ENCODE measurements at regions not wholly inside any gene's neighbourhood (a gene's known extent, or its start where the extent isn't known, plus 50 kb on each side); places are given as distances from the start of the nearest gene placed in this dataset.
A peak's percentile ranks its signal among the peaks of the same experiment; 100 is the strongest.

DNA sequence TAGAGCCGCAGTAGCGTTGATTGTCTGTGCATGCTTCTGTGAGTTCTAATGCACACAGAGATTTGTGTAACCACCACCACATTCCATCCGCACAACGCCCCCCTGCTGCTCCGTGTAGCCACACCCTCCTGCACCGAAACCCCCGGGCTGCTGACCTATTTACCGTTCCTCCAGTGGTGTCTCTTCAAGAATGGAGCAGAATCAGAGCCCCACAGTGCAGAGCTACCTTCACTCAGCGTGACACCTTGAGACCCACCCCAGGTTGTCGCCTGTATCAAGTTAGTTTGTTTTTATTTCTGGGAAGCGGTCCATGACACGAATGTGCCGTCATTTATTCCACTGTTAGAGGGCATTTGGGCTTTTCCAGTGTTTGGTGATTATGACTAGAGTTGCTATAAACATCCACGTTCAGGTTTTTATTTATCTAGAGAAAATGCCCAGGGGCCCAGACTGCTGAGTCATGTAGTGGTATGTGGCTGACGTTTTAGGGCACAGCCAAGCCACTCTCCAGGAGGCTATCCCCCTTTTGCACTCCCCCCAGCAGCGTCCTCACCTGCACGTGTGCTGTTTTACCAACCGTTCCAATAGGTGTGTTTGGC, 266.8 kb downstream of the NDUFA10 start:
- DNase-seq = no peak

DNA sequence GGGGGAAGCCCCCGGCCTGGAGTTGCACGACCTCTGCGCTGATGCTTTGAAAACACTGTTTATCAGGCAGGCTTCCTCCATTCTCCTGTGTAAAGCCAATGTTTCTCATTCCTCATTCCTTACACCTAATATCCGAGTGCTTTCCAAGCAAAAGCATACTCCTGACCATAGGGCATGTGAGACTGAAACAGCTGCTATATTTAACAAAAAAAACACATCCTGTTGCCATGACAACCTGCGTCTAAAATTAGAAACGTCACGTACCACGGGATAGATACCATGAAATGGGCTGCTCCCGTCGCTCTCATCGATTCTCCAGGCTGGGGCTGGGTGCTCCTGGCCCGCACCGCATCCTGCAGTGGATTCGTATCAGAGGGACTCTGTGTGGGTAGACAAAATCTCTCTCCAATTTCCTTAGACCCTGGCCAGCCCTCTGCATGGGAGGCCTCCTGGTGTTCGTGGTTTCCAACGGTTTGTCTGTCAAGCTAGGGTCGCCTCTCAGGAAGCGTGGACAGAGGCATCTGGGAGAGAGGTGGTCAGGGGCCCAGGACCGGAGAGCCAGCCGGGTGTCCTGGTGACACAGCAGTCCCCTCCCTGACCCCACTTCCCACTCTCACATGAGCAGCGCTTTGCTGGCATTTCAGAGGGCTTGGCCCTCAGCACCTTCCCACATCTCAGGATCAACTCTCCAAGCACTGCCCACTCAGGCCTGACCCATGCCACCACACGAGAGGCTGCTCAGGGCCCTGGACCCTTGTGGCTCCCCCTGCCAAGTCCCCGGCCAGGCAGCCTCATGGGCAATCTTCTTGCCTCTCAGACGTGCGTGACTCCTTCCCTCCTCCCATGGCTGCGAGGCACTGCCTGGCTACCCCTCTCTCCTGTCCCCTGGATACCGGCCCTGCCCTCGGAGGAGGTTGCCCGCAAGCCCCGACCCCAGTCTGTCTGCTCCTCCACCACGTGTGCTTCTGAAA, 268.1 kb downstream of the NDUFA10 start:
- DNase-seq = no peak

DNA sequence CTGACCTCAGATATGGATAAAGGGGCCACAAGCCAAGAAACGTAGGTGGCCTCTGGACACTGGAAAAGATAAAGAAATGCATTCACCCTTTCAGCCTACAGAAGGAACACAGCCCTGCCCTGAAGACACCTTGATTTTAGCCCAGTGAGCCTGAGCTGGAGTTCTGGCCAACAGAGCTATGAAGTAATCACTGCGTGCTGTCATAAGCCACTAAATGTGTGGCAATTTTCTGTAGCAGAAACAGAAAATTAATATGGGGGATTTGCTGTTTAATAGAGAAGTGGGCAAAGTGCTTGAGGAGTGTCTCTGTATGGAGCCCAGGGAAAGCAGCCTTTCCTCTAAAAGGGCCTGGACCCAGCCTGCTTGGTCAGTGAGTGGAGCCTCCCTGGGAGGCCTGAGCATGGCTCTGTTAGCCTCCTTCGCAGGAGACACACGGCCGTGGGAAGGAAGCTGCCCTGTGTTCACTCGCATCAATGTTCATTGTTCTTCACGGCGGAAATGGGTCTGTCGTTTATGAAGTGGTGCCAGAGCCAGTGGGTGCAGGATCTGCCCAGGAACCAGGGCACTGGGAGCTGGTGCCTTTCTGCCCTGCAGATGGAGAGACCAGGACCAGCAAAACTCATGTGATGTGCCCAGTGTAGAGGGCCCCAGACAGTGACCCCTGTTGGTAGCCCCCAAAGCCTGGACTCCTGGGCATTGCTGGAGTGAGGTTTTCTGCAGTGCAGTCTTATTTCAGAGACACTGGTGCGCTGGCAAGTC, 268.9 kb downstream of the NDUFA10 start:
- no peak for DNase-seq

DNA sequence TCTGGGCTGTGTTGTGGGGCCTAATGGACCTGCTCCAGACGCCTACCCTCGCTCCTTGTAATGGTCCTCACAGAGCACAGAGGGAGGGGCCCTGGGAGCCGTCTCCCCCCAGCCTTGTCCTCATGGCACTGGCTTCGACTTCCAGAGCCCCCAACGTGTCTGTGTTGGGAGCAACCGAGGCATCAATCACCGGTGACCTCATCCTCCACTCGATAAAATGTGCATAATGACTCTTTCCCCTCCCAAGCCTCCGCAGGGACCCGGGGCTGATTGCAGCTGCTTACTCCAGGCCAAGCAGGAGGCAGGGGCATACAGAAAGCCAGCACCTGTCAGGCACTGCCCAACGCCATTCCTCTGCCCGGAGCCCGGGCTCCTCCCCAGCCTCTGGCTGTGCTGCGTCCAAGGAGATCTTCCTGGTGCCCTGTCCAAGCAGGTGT, 271.7 kb downstream of the NDUFA10 start:
- DNase-seq = no peak

DNA sequence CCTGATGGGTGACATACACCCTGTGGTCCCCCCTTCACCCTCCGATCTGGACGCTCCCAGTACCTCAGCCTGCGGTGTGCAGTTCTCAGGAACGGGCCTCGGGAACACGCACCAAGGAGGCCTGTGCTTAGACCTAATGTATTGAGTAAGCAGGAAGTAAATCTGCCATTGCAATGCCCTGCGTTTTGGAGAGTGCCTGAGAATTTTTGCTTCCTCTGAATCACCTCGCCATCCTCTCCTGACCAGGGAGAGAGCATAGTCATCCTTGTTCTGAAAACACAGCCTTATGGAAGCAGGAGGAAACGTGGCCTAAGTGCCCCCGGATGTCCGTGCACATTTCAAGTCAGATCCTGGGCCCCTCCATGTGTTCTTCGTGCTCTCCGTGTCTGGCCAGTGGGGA, 272.2 kb downstream of the NDUFA10 start:
- DNase-seq = no peak

DNA sequence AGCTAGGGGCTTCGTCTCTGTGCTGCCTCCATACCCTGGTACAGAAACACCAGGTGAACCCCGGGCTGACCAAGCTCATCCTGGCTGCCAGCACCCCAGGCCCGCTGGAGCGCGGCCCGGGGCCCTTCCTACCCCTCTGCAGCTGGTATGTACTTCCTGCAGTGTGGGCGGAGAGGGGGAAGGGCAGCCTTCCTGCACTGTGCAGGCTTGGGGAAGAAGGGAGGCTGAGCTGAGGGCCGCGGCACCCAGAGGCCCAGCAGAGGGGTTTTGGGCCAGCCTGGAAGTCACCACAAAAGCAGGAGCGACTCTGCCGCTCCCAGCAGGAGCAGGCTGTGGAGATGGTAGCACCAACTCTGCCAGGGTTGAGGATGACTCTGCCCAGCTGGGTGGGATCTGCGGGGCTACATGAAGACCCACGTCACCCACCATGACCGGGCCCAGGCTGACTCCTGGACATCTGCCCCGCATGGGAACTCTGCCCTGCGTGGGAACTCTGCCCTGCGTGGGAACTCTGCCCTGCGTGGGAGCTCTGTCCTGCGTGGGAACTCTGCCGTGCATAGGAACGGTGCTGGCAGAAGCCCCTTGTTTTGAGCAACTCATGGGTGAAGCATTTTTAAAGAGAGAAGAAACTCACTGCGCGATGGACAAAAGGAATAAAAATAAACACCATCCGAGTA, 273.3 kb downstream of the NDUFA10 start:
- DNase-seq = peak; percentile 16

DNA sequence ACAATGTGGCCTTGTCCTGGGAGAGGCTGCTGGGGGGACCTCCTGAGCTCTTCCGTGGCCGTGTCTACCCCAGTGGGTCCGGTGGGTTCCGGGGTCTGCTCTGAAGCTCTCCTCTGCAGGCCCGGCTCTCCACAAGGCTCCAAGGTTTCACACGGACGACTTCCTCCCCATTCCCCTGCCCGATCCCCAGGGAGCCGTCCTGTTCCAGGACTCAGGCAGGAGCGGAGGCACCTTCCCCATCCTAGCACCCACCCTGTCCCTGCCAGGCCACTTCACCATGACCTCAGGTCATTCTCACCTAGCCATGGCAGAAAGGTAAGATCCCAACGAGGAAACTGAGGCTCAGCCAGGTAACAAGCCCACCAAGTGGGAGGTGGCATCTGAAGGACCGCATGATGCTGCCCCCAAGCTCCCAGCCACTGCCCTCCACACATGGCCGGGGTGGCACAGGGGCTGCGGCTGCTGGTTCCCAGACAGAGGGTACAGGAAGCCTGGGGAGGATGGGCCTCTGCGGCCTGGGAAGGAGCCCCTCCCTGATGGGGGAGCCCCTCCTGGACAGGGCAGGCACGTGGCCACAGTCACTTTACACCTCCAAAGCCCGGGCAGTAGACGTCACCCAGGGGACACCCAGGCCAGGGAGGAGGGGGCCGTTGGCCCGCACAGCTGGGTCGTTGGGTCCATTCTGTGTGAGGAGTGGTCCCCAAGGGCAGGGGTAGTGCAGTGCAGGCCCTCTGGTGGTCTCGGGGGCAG, 274.0 kb downstream of the NDUFA10 start:
- DNase-seq = no peak

DNA sequence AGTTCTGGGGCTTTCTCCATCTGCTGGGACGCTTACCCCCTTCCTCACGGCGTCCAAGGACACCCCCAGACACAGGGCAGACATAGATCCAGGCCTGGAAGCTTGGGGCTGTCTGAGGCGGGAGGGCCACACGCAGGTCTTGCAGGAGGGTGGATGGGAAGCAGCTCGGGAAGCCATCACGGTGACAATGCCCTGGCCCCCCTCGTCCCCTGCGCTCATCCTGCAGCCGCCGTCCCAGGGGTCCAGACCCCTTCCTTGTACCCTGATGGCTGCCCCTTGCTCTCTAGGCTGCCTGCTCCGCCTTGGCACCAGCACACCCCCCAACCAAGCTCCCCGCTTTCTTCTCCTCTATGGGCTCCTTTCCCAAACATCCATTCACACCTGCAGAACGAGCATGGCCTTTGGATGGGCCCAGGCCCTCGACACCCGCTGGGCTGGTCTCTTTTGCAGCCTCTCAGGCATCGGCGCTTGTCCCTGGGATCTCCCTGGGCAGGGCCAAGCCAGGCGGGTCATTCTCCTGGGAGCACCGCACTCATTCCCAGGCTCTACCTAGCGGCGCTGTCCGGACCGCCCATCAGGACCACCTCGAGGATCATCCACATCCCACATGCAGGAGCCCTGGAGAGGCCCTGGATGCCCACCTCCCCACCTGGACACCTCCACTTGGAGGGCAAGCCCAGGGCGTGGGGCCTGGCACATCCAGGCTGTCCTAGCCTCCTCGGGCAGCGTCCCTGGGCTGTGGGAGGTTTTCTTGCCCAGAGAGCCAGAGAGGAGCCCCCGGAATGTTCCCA, 274.9 kb downstream of the NDUFA10 start:
- DNase-seq = no peak

DNA sequence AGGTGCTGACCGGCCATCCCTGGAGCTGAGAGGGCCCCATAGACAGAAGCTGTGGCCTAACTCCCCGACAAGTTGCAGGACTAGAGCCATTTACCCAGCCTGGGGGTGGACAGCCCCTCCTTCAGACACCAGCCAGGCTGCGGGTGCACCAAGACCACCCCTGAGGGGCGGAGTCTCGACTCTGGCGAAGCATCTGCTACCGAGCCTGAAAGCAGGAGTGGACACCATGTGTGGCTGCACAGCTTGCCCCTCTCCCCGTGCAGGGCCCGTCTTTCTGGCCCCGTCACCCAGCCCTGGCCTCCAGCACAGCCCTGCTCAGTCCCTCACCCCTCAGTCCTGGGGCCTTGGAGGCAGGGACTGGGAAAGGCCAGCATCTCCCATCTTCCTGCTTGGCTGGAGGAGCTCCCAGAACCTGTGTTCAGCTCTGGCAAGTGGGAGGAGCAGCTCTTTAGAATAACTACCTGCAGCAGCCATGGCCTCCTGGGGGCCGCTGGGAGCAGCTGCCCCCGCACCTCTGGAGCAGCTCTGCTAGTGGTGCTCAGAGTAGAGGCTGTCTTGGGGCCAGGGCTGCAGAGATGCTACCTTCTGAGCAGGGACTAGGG, 275.8 kb downstream of the NDUFA10 start:
- no peak for DNase-seq

DNA sequence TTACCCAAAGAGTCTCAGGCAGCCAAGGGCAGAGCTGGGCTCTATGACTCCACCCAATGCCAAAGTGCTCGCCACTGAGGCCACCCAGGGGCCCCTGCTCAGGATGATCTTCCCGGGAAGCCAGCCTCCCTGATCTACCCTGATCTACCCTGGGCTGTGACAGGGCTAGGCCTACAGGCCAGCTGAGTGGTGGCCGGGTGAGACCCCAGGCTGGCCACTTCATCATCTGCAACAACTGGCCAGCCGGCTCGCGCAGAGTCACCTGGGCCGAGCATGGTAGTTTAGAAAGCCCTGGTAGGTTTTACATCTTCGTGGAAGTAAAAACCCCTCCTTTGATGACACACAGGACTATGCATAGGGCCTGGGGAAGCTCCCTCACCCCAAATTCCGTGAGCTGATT, 276.3 kb downstream of the NDUFA10 start:
- no peak for DNase-seq

DNA sequence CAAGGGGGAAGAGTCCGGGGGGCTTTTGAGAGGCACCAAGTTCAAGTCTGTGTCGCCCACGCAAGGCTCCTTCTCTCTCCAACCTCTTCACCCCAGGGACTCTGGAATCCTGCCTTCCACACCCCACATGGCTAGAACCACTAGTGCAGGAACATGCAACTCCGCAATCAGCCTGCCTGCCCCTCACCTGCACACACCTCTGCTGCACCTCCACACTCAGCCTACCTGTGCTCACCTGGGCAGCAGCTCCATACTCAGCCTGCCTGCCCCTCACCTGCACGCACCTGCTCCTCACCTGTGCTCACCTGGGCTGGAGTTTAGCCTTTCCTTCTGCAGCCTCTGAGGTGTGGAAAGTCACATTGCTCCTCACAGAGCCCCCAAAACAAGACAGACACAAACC, 277.4 kb downstream of the NDUFA10 start:
- no peak for DNase-seq

DNA sequence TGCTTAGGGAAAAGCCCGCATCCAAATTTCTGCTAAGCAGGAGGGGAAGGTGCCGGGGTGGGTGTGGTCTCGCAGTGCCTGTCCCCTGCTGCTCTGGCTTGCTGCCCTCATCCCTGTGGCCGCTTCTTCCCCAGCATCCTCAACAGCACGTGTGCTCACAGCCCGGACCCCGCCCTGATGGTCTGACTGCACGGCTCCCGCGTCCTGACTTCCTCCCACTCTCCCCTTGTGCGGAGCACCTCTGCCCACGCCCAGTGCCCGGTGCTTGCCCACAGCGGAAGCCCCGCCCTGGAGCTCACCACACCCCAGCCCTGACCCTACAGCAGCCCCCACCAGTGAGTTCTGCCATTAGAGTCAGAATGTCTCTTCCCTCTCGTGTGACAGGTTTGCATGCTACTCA, 277.9 kb downstream of the NDUFA10 start:
- no peak for DNase-seq

DNA sequence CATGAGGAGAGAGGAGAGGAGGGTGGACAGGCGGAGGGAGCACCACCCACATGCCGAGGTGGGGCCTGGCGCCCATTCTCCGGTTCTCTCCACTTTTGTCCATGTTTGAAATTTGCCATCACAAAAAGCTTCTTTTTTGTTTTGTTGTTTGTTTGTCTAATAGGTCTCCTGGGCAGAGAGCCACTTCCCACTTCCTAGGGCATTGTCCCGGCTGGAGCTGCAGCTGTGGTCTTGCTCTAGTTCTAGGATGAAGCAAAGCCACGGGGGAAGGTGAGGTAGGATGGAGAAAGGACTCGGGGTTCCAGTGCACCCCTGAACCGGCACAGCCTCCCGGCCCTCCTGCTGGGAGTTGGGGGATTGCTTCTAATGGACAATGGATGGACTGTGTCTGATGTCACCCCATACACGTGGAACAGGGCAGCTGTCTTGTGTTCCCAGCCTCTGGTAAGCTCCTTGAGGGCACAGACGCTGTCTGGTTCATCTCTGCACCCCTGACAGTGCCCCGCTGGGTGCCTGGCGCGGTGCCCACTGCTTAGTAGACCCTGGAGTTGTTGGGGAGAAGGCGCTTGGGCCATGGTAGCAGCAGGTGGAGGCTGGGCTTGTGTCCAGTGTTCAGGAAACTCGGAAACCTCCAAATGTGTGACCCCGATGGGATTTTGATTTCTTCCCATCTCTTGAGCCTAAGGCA, 278.4 kb downstream of the NDUFA10 start:
- DNase-seq = no peak

DNA sequence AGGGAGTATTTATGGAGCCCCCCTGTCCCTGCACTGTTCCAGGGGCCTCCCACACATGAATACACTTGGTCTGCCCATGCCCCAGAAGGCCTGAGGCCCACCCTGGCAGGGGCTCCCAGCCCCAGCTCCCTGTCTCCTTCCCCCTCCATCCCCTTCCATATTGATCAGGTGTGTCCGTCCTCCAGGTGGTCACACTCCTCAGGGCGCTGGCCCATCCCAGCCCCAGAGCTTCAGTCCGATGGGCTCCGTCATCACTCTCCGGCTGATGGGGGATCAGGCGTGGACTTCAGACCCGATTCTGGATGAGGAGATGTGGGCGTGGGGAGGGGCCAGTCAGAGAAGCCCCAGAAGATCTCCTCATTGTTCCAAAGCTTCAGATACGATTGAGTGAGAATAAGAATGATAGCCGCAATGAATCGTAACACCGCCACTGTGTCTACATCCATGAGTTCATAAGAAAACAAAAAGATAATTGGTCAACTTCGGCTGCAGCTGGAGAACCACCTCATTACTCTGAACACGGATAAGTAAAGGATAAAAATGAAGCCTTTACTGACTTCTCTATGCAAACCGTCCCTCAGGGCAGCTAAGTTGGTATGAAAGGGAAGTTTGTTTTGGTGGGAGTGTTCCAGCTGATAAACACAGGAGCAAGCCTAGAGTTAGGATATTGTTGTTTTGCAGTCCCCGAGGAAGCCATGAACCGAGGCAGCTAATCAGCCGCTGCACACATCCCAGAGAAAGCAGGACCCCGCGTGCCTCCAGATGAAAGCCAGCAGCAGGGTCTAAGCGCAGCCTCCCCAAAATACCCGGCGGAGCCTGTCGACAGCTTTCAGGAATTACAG, 279.5 kb downstream of the NDUFA10 start:
- no peak for DNase-seq

DNA sequence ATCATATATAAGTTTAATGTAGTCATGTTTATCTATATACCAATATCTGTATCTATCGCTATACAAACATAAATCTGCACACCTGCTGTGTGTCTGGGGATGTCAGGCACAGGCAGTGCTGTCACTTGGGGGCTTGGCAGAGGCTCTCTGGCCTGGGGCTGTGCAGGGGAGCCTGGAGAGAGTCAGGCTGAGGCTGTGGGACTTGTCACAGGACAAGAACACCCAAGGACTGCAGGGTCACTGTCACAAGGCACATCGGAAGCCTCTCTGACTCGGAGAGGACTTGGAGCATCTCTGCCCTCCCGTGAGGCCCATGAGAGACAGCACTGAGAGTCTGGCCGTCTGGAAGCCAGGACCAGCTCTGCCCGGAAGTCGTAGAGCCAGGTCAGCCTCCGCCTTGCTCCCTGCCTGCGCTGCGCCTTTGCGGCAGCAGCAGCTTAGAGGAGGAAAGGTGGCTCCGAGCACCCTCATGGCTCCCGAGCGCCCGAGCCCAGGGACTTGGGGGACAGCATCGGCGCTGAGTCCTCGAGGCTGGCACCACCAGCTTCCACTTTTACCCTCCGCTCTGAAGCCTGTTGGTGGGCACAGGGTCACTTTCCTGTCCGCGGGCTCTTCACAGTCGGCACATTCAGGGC, 280.3 kb downstream of the NDUFA10 start:
- DNase-seq = no peak

DNA sequence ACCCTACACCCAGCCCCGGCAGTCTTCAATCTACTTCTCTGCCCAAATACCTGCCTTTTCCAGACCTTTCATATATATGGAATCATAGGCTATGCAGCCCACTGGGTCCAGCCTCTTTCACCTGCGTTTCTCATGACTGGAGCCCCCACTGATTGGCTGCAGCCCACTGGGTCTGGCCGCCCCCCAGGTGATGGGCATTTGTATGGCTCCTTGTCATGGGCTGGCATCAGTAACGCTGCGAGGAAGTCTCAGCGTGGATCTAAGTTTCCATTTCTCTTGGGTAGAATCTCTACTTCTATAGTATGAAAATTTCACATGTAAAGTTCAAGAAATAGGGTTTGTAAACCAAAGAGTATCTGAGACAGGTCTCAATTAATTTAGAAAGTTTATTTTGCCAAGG, 281.9 kb downstream of the NDUFA10 start:
- no peak for DNase-seq

DNA sequence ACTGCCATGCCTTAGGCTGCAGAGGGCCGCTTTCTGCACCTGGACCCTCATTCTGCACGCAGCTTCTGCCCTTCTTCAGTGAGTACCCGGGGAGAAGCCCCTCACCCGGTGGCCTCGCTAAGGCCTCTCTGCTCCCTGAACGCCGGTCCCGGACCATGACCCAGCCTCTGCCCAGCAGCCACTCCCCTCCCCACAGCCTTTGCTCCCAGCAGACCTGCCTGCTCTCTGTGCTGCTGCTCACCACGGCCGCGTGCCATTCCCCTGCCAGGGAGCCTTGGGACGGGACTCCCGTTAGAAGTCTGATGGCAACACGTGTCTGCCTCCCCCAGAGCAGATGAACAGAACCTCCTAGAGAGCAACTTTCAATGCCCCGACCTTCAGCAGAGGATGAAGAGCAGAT, 282.8 kb downstream of the NDUFA10 start:
- DNase-seq = no peak

DNA sequence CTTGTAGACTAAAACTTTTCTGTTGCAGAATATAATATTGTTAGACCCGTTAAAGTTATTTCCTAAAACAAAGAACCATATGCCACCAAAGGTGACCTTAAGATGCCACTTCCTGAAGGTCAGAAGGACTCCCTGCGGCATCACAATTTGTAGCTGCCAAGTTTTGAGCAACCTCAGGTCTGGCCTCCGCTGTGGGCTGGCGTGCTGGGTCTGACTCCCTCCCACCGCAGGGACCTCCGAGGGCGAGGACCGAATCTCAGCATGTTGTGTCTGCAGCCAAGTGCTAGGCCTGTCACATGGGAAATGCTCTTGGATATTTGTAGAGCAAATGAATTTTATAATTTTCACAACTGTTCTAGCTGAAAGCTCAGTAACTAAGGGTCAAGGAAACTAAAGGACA, 285.9 kb downstream of the NDUFA10 start:
- DNase-seq = no peak

DNA sequence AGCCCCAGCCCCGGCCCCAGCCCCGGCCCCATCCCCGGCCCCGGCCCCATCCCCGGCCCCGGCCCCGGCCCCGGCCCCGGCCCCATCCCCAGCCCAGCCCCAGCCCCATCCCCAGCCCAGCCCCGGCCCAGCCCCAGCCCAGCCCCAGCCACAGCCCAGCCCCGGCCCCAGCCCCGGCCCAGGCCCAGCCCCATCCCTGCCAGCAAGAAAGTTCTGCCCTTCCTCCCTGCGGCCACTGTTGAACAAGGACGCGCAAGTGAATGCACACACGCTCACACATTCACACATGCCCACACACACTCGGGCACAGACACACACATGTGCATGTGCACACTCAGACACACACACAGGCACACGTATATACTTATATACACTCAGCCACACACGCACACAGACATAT, 287.0 kb downstream of the NDUFA10 start:
- no peak for DNase-seq
